Loucy (cell line): ENCODE measurements at regions not wholly inside any gene's neighbourhood (a gene's known extent, or its start where the extent isn't known, plus 50 kb on each side); places are given as distances from the start of the nearest gene placed in this dataset.

ENCODE experiments used
- H2AFZ ChIP-seq: fragments of 200-600 bp; sonication (generic); 2 replicates; pipeline ENCODE4 v1.6.0; 2016; ENCODE audit warnings: antibody characterized with exemption, mild to moderate bottlenecking, low read length, moderate library complexity
- H3F3A ChIP-seq: fragments of 200-600 bp; 2 replicates; pipeline ENCODE4 v1.6.0; 2016; ENCODE audit warnings: antibody characterized with exemption, low read depth, mild to moderate bottlenecking
- H3K27me3 ChIP-seq: fragments of 200-600 bp; sonication (generic); 2 replicates; pipeline ENCODE4 v1.6.1; 2014; ENCODE audit warnings: low read length, mild to moderate bottlenecking; ENCODE audit not compliant: insufficient read depth, poor library complexity, severe bottlenecking
- H3K36me3 ChIP-seq: fragments of 200-600 bp; sonication (generic); 2 replicates; pipeline ENCODE4 v1.6.1; 2016; ENCODE audit warnings: low read length; ENCODE audit not compliant: insufficient read depth
- H3K4me1 ChIP-seq: fragments of 200-600 bp; sonication (generic); 2 replicates; pipeline ENCODE4 v1.5.1; 2014; ENCODE audit warnings: low read length, mild to moderate bottlenecking; ENCODE audit not compliant: insufficient read depth, poor library complexity, severe bottlenecking
- H3K4me2 ChIP-seq: fragments of 200-600 bp; sonication (generic); 2 replicates; pipeline ENCODE4 v1.6.0; 2014; ENCODE audit warnings: antibody characterized with exemption, low read length, low read depth, mild to moderate bottlenecking; ENCODE audit not compliant: poor library complexity, severe bottlenecking
- H3K4me3 ChIP-seq: fragments of 200-600 bp; sonication (generic); 2 replicates; pipeline ENCODE4 v1.5.1; 2014; ENCODE audit warnings: low read length, mild to moderate bottlenecking, mixed read lengths; ENCODE audit not compliant: poor library complexity, severe bottlenecking
- H3K79me2 ChIP-seq: fragments of 200-600 bp; sonication (generic); 2 replicates; pipeline ENCODE4 v1.6.1; 2014; ENCODE audit warnings: low read length; ENCODE audit not compliant: insufficient read depth
- H3K9ac ChIP-seq: fragments of 200-600 bp; sonication (generic); 2 replicates; pipeline ENCODE4 v1.6.0; 2014; ENCODE audit warnings: mild to moderate bottlenecking, low read depth, low read length, moderate library complexity; ENCODE audit not compliant: poor library complexity, severe bottlenecking
- H3K9me2 ChIP-seq: fragments of 200-600 bp; sonication (generic); replicated peaks from 2 replicates; pipeline ENCODE4 v1.6.1; 2016; ENCODE audit warnings: low read depth, low read length, mixed read lengths
- H3K9me3 ChIP-seq: fragments of 200-600 bp; sonication (generic); 2 replicates; pipeline ENCODE4 v1.6.1; 2014; ENCODE audit warnings: mild to moderate bottlenecking, antibody characterized with exemption, low read length, low read depth; ENCODE audit not compliant: insufficient read depth
- H4K20me1 ChIP-seq: fragments of 200-600 bp; sonication (generic); 2 replicates; pipeline ENCODE4 v1.6.0; 2014; ENCODE audit warnings: antibody characterized with exemption, low read length, mild to moderate bottlenecking; ENCODE audit not compliant: insufficient read depth, poor library complexity, severe bottlenecking
- CTCF ChIP-seq: fragments of 200-600 bp; sonication (generic); conservative IDR thresholded peaks from 2 replicates; pipeline ENCODE4 v1.5.1; 2014; ENCODE audit warnings: mild to moderate bottlenecking, antibody characterized with exemption, low read length
- EZH2phosphoT487 ChIP-seq: fragments of 200-600 bp; IDR thresholded peaks from 2 replicates; pipeline ENCODE4 v1.6.1; 2018; ENCODE audit warnings: antibody characterized with exemption, mild to moderate bottlenecking, moderate library complexity, borderline replicate concordance

- Histone ChIP-seq H3K4me3 (no peak overlapping the region), H2AFZ (no peak overlapping the region), H3K4me2 (no peak overlapping the region), H3K27me3 (no peaks in the 10 kb centered on the region), H3K36me3 (no peaks in the 10 kb centered on the region), H3K9ac (no peak overlapping the region), H3K9me3 (no peaks in the 10 kb centered on the region), H3K4me1 (no peaks in the 10 kb centered on the region), H3K9me2 (no peaks in the 10 kb centered on the region), H3F3A (no peaks in the 10 kb centered on the region), H3K79me2 (no peaks in the 10 kb centered on the region), H4K20me1 (no peaks in the 10 kb centered on the region)
- TF ChIP-seq EZH2phosphoT487: no peak
- no peak for TF ChIP-seq CTCF
Measured at GRCh38 chr21:16058896-16059295, 329.1 kb downstream of the USP25 start.

- H3K27me3 ChIP-seq: no peaks in the 10 kb centered on the region
- H3F3A ChIP-seq: no peaks in the 10 kb centered on the region
- no peaks in the 10 kb centered on the region for H3K36me3 ChIP-seq
- TF ChIP-seq CTCF: no peak
- TF ChIP-seq EZH2phosphoT487: no peak
- H2AFZ ChIP-seq: no peak overlapping the region
- no peaks in the 10 kb centered on the region for H3K9me3 ChIP-seq
- H3K4me1 ChIP-seq: no peaks in the 10 kb centered on the region
- H3K4me3 ChIP-seq: no peak overlapping the region
- no peaks in the 10 kb centered on the region for H4K20me1 ChIP-seq
- H3K9me2 ChIP-seq: no peaks in the 10 kb centered on the region
- no peak overlapping the region for H3K9ac ChIP-seq
- H3K79me2 ChIP-seq: no peaks in the 10 kb centered on the region
- H3K4me2 ChIP-seq: no peak overlapping the region
Measured at GRCh38 chr21:16059981-16060380, 330.2 kb downstream of the USP25 start.

DNA sequence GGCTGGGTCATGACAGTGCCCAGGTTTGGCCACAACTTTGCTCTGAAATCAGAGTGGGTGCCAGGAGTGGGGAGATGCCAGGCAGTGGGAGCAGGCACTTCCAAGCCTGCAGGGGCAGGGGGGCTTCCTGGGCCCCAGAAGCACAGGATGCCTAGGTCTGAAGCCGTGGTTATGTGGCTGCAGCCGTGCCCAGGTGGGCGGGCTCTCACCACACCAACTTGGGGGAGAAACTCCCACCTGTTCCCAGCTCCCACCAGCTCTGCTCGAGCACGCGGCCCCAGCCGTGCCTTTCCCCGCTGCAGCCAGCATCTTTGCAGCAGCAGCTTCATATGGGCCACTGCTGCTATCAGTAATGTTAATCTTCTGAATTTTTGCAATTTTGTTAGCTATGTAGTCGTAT is 331.4 kb downstream of the USP25 start:
- no peaks in the 10 kb centered on the region for H3K4me1 ChIP-seq
- no peak for TF ChIP-seq EZH2phosphoT487
- no peak for TF ChIP-seq CTCF
- no peaks in the 10 kb centered on the region for H4K20me1 ChIP-seq
- no peaks in the 10 kb centered on the region for H3F3A ChIP-seq
- no peak overlapping the region for H3K9ac ChIP-seq
- no peak overlapping the region for H3K4me2 ChIP-seq
- H2AFZ ChIP-seq: no peak overlapping the region
- no peaks in the 10 kb centered on the region for H3K9me3 ChIP-seq
- H3K27me3 ChIP-seq: no peaks in the 10 kb centered on the region
- H3K4me3 ChIP-seq: no peak overlapping the region
- no peaks in the 10 kb centered on the region for H3K79me2 ChIP-seq
- H3K36me3 ChIP-seq: no peaks in the 10 kb centered on the region
- H3K9me2 ChIP-seq: no peaks in the 10 kb centered on the region
